Mesendoderm (in vitro differentiated cells): ENCODE measurements at regions not wholly inside any gene's neighbourhood (a gene's known extent, or its start where the extent isn't known, plus 50 kb on each side); places are given as distances from the start of the nearest gene placed in this dataset.
"Not testable (repeated sequence)": the region's sequence is repeated elsewhere in the genome, so short reads cannot be mapped to it uniquely, and the experiment has no call there.

Experiments used
- DNase-seq: peaks from one replicate; pipeline ENCODE4 v3.0.0; 2013
- H2AK5ac ChIP-seq: 2 replicates; pipeline ENCODE4 v1.6.1; 2013; ENCODE audit warnings: low read length, inconsistent platforms
- H2BK120ac ChIP-seq: 2 replicates; pipeline ENCODE4 v1.6.1; 2013; ENCODE audit warnings: low read depth, mild to moderate bottlenecking, low read length, moderate library complexity, mixed read lengths
- H2BK15ac ChIP-seq: replicated peaks from 2 replicates; pipeline ENCODE4 v1.6.1; 2013; ENCODE audit warnings: low read depth, mild to moderate bottlenecking, moderate library complexity
- H2BK5ac ChIP-seq: 2 replicates; pipeline ENCODE4 v1.6.1; 2013; ENCODE audit warnings: low read length, inconsistent platforms
- H3K18ac ChIP-seq: 2 replicates; pipeline ENCODE4 v1.6.1; 2013; ENCODE audit warnings: mild to moderate bottlenecking, low read length, mixed read lengths
- H3K23ac ChIP-seq: one replicate; pipeline ENCODE4 v1.6.1; 2013; ENCODE audit warnings: low read length
- H3K27ac ChIP-seq: 2 replicates; pipeline ENCODE4 v1.5.1; 2013; ENCODE audit warnings: low read depth, mild to moderate bottlenecking, inconsistent platforms, low read length, moderate library complexity
- H3K27me3 ChIP-seq: 2 replicates; pipeline ENCODE4 v1.6.1; 2013; ENCODE audit warnings: low read length, control low read depth, mild to moderate bottlenecking, inconsistent platforms; ENCODE audit not compliant: insufficient read depth, poor library complexity
- H3K36me3 ChIP-seq: 2 replicates; pipeline ENCODE4 v1.6.1; 2013; ENCODE audit warnings: low read length, inconsistent platforms; ENCODE audit not compliant: control insufficient read depth, insufficient read depth
- H3K4ac ChIP-seq: one replicate; pipeline ENCODE4 v1.6.1; 2013; ENCODE audit warnings: low read depth, mild to moderate bottlenecking, low read length, moderate library complexity
- H3K4me1 ChIP-seq: 2 replicates; pipeline ENCODE4 v1.6.1; 2013; ENCODE audit warnings: low read depth, low read length, inconsistent platforms; ENCODE audit not compliant: control insufficient read depth
- H3K4me2 ChIP-seq: 2 replicates; pipeline ENCODE4 v1.6.1; 2013; ENCODE audit warnings: low read length
- H3K4me3 ChIP-seq: 2 replicates; pipeline ENCODE4 v1.5.1; 2013; ENCODE audit warnings: mild to moderate bottlenecking, low read length
- H3K56ac ChIP-seq: one replicate; pipeline ENCODE4 v1.6.1; 2013; ENCODE audit warnings: low read length
- H3K79me1 ChIP-seq: 2 replicates; pipeline ENCODE4 v1.6.1; 2013; ENCODE audit warnings: low read length, inconsistent platforms
- H3K79me2 ChIP-seq: 2 replicates; pipeline ENCODE4 v1.6.1; 2013; ENCODE audit warnings: mild to moderate bottlenecking, low read length; ENCODE audit not compliant: control insufficient read depth, insufficient read depth
- H3K9ac ChIP-seq: 2 replicates; pipeline ENCODE4 v1.6.1; 2013; ENCODE audit warnings: low read length, inconsistent platforms
- H4K5ac ChIP-seq: one replicate; pipeline ENCODE4 v1.6.1; 2013; ENCODE audit warnings: low read length
- H4K8ac ChIP-seq: one replicate; pipeline ENCODE4 v1.6.1; 2013; ENCODE audit warnings: low read depth, mild to moderate bottlenecking, control low read depth, low read length, moderate library complexity
- WGBS: extraction: QIAGEN DNeasy Blood & Tissue Kit; methylation state at CpG from one replicate; pipeline ENCODE4 v1.1.7; 2013; ENCODE audit warnings: low lambda C conversion rate, missing lambda C conversion rate; ENCODE audit not compliant: insufficient coverage; ENCODE audit errors: extremely low coverage; 5-methylcytosine and 5-hydroxymethylcytosine counted together

DNA sequence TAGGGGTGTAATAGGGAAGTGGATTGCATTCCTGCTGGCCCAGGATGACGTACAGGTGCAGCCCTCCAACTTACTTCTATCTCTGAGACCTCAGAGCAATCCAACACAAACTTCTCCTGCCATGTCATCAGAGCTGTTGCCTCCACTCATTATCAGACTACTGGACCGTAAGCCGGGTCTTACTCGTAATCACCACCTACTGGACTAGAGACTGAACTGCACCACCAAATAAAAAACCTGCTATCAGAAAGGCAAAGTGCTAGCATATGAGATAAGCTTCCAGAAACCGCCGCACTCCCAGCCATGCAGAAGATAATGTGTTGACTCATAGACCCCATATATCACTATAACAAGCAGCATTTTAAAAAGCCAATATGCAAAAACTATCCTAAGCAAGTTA, 102.0 kb downstream of the SLITRK1 start:
- H2BK15ac ChIP-seq: no peak overlapping the region
- no peaks in the 10 kb centered on the region for H3K4me1 ChIP-seq
- H3K4me3 ChIP-seq: no peak overlapping the region
- H3K18ac ChIP-seq: no peak overlapping the region
- H2AK5ac ChIP-seq: no peak overlapping the region
- no peak overlapping the region for H3K56ac ChIP-seq
- H3K4me2 ChIP-seq: no peak overlapping the region
- no peaks in the 10 kb centered on the region for H3K79me1 ChIP-seq
- H2BK120ac ChIP-seq: no peak overlapping the region
- H3K27ac ChIP-seq: no peak overlapping the region
- no peak overlapping the region for H2BK5ac ChIP-seq
- H3K4ac ChIP-seq: no peak overlapping the region
- H3K27me3 ChIP-seq: no peaks in the 10 kb centered on the region
- no CpG with 5 or more reads among the region's 6 CpGs for WGBS
- no peak overlapping the region for H3K9ac ChIP-seq
- H4K8ac ChIP-seq: no peak overlapping the region
- DNase-seq: peak; percentile 82
- no peaks in the 10 kb centered on the region for H3K36me3 ChIP-seq
- no peak overlapping the region for H3K23ac ChIP-seq
- no peak overlapping the region for H4K5ac ChIP-seq
- no peaks in the 10 kb centered on the region for H3K79me2 ChIP-seq

DNA sequence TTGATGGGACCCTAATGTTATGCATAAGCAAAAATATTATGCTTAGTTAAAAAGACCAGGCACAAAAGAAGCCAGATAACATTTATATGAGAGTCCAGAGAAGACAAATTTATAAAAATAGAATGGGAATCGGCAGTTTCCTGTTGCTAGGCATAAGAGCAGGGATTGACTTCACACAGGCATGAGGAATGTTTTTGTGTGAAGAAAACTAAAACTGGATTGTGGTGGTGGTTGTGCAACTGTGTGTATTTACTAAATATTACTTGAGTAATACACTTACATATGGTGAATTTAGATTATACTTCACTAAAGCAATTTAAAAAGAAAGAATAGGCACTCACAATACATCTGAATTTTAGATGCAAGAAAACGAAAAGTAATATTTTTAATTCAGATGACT, 108.3 kb downstream of the SLITRK1 start:
- Histone ChIP-seq H3K23ac (no peak overlapping the region), H3K4me3 (no peak overlapping the region), H4K5ac (no peak overlapping the region), H3K79me2 (no peaks in the 10 kb centered on the region), H2BK120ac (no peak overlapping the region), H4K8ac (no peak overlapping the region), H3K9ac (no peak overlapping the region), H3K27me3 (no peaks in the 10 kb centered on the region), H3K56ac (no peak overlapping the region), H2AK5ac (no peak overlapping the region), H3K4ac (no peak overlapping the region), H3K27ac (no peak overlapping the region), H3K4me1 (no peaks in the 10 kb centered on the region), H2BK15ac (no peak overlapping the region), H3K36me3 (no peaks in the 10 kb centered on the region), H3K79me1 (no peaks in the 10 kb centered on the region), H2BK5ac (no peak overlapping the region), H3K18ac (no peak overlapping the region), H3K4me2 (no peak overlapping the region)
- WGBS: no CpG with 5 or more reads among the region's 2 CpGs
- no peak for DNase-seq

DNA sequence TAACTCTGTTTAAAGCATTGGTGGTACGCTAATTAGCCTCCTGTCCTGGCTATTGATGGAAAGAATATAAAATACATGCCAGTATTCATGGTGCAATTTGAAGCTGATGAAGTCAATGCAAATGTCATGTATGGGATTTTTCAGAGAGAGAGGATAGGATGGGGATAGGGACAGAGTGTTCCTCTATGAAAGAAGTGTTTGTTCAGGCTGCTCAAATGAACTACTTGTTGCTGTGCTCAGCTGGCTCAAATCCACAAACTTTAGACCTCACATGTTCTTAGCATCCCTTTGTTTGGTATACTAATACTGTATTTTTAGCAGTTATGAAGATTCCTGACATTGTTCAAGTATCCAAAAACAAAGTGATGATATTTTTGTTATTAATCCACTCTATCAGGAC, 116.5 kb downstream of the SLITRK1 start:
- DNase-seq: no peak
- Histone ChIP-seq H3K79me2 (no peaks in the 10 kb centered on the region), H3K18ac (no peak overlapping the region), H3K56ac (no peak overlapping the region), H3K4me2 (no peak overlapping the region), H2BK15ac (no peak overlapping the region), H2BK5ac (no peak overlapping the region), H4K5ac (no peak overlapping the region), H3K36me3 (no peaks in the 10 kb centered on the region), H3K4ac (no peak overlapping the region), H3K23ac (no peak overlapping the region), H3K4me1 (no peaks in the 10 kb centered on the region), H3K9ac (no peak overlapping the region), H2BK120ac (no peak overlapping the region), H2AK5ac (no peak overlapping the region), H3K4me3 (no peak overlapping the region), H4K8ac (no peak overlapping the region), H3K27me3 (no peaks in the 10 kb centered on the region), H3K79me1 (no peaks in the 10 kb centered on the region), H3K27ac (no peak overlapping the region)
- WGBS: no CpG with 5 or more reads among the region's 1 CpG

DNA sequence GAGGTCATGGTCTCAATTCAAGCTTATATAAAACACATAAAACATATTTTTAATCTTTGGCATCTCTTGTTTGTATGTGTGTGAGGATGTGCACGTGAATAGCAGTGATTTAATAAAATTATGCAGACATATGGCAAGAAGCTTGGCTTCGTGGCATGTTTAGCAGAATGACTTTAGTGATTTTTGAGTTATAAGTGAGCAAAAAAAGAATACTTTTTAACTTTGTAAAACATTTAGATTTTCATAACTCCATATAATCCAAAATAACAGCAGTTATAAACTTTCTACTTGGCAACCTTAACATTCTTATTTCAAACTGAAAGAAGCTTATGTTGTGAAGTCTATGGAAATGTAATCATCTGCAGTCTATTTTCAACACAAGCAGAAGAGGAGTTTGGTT, 120.6 kb downstream of the SLITRK1 start:
- no CpG with 5 or more reads among the region's 2 CpGs for WGBS
- H2AK5ac ChIP-seq: no peak overlapping the region

DNA sequence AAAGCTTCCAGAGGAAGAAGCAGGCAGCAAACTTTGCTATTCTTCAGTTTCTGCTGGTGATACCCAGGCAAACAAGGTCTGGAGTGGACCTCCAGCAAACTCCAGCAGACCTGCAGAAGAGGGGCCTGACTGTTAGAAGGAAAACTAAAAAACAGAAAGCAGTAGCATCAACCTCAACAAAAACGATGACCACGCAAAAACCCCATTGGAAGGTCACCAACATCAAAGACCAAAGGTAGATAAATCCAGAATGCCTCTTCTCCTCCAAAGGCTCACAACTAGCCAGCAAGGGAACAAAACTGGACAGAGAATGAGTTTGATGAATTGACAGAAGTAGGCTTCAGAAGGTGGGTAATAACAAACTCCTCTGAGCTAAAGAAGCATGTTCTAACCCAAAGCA, 127.1 kb downstream of the SLITRK1 start:
- H3K79me1 ChIP-seq, H2BK15ac ChIP-seq, H4K8ac ChIP-seq, H2BK120ac ChIP-seq, H3K27ac ChIP-seq, H3K4me1 ChIP-seq, H3K79me2 ChIP-seq, H3K4ac ChIP-seq, H3K4me3 ChIP-seq, H3K9ac ChIP-seq, H2BK5ac ChIP-seq, H3K4me2 ChIP-seq, H3K56ac ChIP-seq, H3K18ac ChIP-seq, H3K27me3 ChIP-seq, H4K5ac ChIP-seq, H3K23ac ChIP-seq, DNase-seq, H2AK5ac ChIP-seq, H3K36me3 ChIP-seq: not testable (repeated sequence)
- WGBS: no CpG with 5 or more reads among the region's 2 CpGs

More for the DNA sequence above, 120.6 kb downstream of the SLITRK1 start:
- no peak overlapping the region for H4K8ac ChIP-seq
- H4K5ac ChIP-seq: no peak overlapping the region
- H3K4me1 ChIP-seq: no peaks in the 10 kb centered on the region
- no peak overlapping the region for H3K23ac ChIP-seq
- no peak overlapping the region for H3K4me2 ChIP-seq
- H3K79me2 ChIP-seq: no peaks in the 10 kb centered on the region
- H3K9ac ChIP-seq: no peak overlapping the region
- DNase-seq: no peak
- H3K27ac ChIP-seq: no peak overlapping the region
- no peak overlapping the region for H2BK5ac ChIP-seq
- H3K4ac ChIP-seq: no peak overlapping the region
- H3K4me3 ChIP-seq: no peak overlapping the region
- H2BK120ac ChIP-seq: no peak overlapping the region
- no peaks in the 10 kb centered on the region for H3K79me1 ChIP-seq
- no peak overlapping the region for H3K18ac ChIP-seq
- H3K36me3 ChIP-seq: no peaks in the 10 kb centered on the region
- no peaks in the 10 kb centered on the region for H3K27me3 ChIP-seq
- H3K56ac ChIP-seq: no peak overlapping the region
- no peak overlapping the region for H2BK15ac ChIP-seq

DNA sequence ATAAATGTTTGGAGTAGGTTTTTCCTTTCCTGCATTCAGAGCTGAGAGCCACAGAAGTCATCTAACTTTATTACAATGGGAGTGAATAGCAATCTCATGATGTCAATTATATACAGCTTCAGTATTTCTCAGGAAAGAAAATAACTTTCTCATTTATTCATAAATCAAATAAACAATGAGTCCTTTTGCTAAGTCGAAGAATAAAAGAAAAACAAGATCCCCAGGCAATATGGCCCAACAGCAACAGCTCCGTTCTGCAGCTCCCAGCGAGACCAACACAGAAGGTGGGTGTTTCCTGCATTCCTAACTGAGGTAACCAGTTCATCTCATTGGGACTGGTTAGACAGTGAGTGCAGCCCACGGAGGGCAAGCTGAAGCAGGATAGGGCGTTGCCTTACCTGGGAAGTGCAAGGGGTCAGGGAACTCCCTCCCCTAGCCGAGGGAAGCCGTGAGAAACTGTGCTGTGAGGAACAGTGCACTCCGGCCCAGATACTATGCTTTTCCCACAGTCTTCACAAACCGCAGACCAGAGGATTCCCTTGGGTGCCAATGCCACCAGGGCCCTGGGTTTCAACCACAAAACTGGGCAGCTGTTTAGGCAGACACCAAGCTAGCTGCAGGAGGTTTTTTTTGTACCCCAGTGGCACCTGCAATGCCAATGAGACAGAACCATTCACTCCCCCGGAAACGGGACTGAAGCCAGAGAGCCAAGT, 128.2 kb downstream of the SLITRK1 start:
- H3K4me3 ChIP-seq: no peak overlapping the region

More for the DNA sequence above, 128.2 kb downstream of the SLITRK1 start:
- no peaks in the 10 kb centered on the region for H3K36me3 ChIP-seq
- H3K4me1 ChIP-seq: no peaks in the 10 kb centered on the region
- H3K56ac ChIP-seq: no peak overlapping the region
- H2BK120ac ChIP-seq: no peak overlapping the region
- no peak overlapping the region for H2BK15ac ChIP-seq
- H3K27me3 ChIP-seq: no peaks in the 10 kb centered on the region
- no CpG with 5 or more reads among the region's 11 CpGs for WGBS
- H3K4ac ChIP-seq: no peak overlapping the region
- no peak overlapping the region for H3K18ac ChIP-seq
- no peak overlapping the region for H3K23ac ChIP-seq
- no peak for DNase-seq
- H2BK5ac ChIP-seq: no peak overlapping the region
- no peak overlapping the region for H3K27ac ChIP-seq
- no peak overlapping the region for H4K5ac ChIP-seq
- H2AK5ac ChIP-seq: no peak overlapping the region
- no peaks in the 10 kb centered on the region for H3K79me2 ChIP-seq
- no peaks in the 10 kb centered on the region for H3K79me1 ChIP-seq
- H4K8ac ChIP-seq: no peak overlapping the region
- H3K4me2 ChIP-seq: no peak overlapping the region
- H3K9ac ChIP-seq: no peak overlapping the region
